Endothelial cell (in vitro differentiated cells): ENCODE measurements at regions not wholly inside any gene's neighbourhood (a gene's known extent, or its start where the extent isn't known, plus 50 kb on each side); places are given as distances from the start of the nearest gene placed in this dataset.
"Not testable (repeated sequence)": the region's sequence is repeated elsewhere in the genome, so short reads cannot be mapped to it uniquely, and the experiment has no call there.

Experiments used
- DNase-seq: peaks from one replicate; pipeline ENCODE4 v3.0.0; 2021; ENCODE audit warnings: low spot score
- H3K27ac Mint-ChIP-seq: one replicate; pipeline ENCODE4 v1.8.0; 2021; ENCODE audit warnings: mixed read lengths, inconsistent platforms; ENCODE audit not compliant: unreplicated experiment
- H3K27me3 Mint-ChIP-seq: one replicate; pipeline ENCODE4 v1.8.0; 2021; ENCODE audit warnings: mild to moderate bottlenecking, moderate library complexity, mixed read lengths, inconsistent platforms; ENCODE audit not compliant: unreplicated experiment
- H3K36me3 Mint-ChIP-seq: one replicate; pipeline ENCODE4 v1.8.0; 2021; ENCODE audit warnings: mild to moderate bottlenecking, low read depth, mixed read lengths, inconsistent platforms; ENCODE audit not compliant: unreplicated experiment
- H3K4me1 Mint-ChIP-seq: one replicate; pipeline ENCODE4 v1.8.0; 2021; ENCODE audit warnings: mild to moderate bottlenecking, mixed read lengths, inconsistent platforms; ENCODE audit not compliant: unreplicated experiment
- H3K4me3 Mint-ChIP-seq: one replicate; pipeline ENCODE4 v1.8.0; 2021; ENCODE audit warnings: mild to moderate bottlenecking, mixed read lengths, inconsistent platforms; ENCODE audit not compliant: unreplicated experiment
- H3K9me3 Mint-ChIP-seq: one replicate; pipeline ENCODE4 v1.8.0; 2021; ENCODE audit warnings: mixed read lengths, inconsistent platforms; ENCODE audit not compliant: unreplicated experiment
- CTCF ChIP-seq: fragments of 200-600 bp; sonication (generic); IDR thresholded peaks from one replicate; pipeline ENCODE4 v1.5.0; 2021; ENCODE audit warnings: antibody characterized with exemption; ENCODE audit not compliant: unreplicated experiment

DNA sequence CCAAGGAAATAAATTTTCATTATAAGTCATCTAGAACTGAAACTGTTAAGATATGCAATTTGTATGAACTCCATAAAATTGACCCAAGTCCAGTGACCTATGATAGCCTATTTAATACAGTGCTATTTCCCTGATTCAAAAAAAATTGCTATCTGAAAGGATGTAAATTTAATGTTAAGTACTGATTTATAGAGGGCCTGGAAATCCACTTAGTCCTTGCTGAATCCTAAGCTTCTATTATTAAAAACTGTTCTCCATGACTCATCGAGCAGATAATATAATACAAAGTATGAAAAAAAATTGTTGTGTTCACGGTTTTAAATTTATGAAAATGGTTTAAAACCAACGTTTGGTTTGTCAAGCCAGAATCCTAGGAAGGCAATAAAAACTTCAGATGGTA is 704.8 kb upstream of the AADAT start:
- Mint-ChIP-seq H3K9me3 (no peaks in the 10 kb centered on the region), H3K4me3 (no peak overlapping the region), H3K36me3 (no peaks in the 10 kb centered on the region), H3K27ac (no peak overlapping the region), H3K4me1 (no peaks in the 10 kb centered on the region), H3K27me3 (no peaks in the 10 kb centered on the region)
- no peak for DNase-seq
- TF ChIP-seq CTCF, result no peak

GRCh38 chr4:170788540-170789051 is 698.8 kb upstream of the AADAT start:
- not testable (repeated sequence) for H3K9me3 Mint-ChIP-seq, H3K27ac Mint-ChIP-seq, H3K4me3 Mint-ChIP-seq, H3K36me3 Mint-ChIP-seq, H3K27me3 Mint-ChIP-seq, DNase-seq, H3K4me1 Mint-ChIP-seq

DNA sequence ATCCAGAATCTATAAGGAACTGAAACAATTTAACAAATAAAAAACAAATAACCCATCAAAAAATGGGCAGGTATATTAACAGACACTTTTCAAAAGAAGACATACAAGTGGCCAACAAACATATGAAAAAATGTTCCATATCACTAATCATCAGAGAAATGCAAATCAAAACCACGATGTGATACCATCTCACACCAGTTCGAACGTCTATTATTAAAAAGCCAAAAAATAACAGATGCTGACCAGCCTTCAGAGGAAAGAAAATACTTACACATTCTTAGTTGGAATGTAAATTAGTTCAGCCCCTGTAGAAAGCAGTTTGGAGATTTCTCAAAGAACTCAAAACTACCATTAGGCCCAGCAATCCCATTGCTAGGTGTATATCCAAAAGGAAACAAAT is 687.9 kb upstream of the AADAT start:
- no peak for DNase-seq
- H3K27me3 Mint-ChIP-seq, result no peaks in the 10 kb centered on the region
- TF ChIP-seq CTCF, result no peak
- no peak overlapping the region for H3K4me3 Mint-ChIP-seq
- no peaks in the 10 kb centered on the region for H3K36me3 Mint-ChIP-seq
- H3K9me3 Mint-ChIP-seq, result no peaks in the 10 kb centered on the region
- H3K27ac Mint-ChIP-seq, result no peak overlapping the region
- H3K4me1 Mint-ChIP-seq, result no peaks in the 10 kb centered on the region

- Mint-ChIP-seq H3K27ac (no peak overlapping the region), H3K9me3 (no peaks in the 10 kb centered on the region), H3K36me3 (no peaks in the 10 kb centered on the region), H3K4me3 (no peak overlapping the region), H3K27me3 (no peaks in the 10 kb centered on the region), H3K4me1 (no peaks in the 10 kb centered on the region)
- TF ChIP-seq CTCF, result no peak
- DNase-seq, result no peak
Measured at GRCh38 chr4:170776983-170777382, 687.2 kb upstream of the AADAT start.

GRCh38 chr4:170775851-170776250 is 686.1 kb upstream of the AADAT start:
- no peak overlapping the region for H3K4me3 Mint-ChIP-seq
- no peak for DNase-seq
- H3K27ac Mint-ChIP-seq, result no peak overlapping the region
- no peak for TF ChIP-seq CTCF
- no peaks in the 10 kb centered on the region for H3K27me3 Mint-ChIP-seq
- no peaks in the 10 kb centered on the region for H3K36me3 Mint-ChIP-seq
- H3K4me1 Mint-ChIP-seq, result no peaks in the 10 kb centered on the region
- no peaks in the 10 kb centered on the region for H3K9me3 Mint-ChIP-seq
